UCSD-AML1 (cell line): ENCODE measurements at regions not wholly inside any gene's neighbourhood (a gene's known extent, or its start where the extent isn't known, plus 50 kb on each side); places are given as distances from the start of the nearest gene placed in this dataset.
A peak's percentile ranks its signal among the peaks of the same experiment; 100 is the strongest.

ENCODE experiments used
- DNase-seq: peaks from one replicate; lab custom pipeline; 2025; ENCODE audit not compliant: unreplicated experiment; lab: John Stamatoyannopoulos, UW

DNA sequence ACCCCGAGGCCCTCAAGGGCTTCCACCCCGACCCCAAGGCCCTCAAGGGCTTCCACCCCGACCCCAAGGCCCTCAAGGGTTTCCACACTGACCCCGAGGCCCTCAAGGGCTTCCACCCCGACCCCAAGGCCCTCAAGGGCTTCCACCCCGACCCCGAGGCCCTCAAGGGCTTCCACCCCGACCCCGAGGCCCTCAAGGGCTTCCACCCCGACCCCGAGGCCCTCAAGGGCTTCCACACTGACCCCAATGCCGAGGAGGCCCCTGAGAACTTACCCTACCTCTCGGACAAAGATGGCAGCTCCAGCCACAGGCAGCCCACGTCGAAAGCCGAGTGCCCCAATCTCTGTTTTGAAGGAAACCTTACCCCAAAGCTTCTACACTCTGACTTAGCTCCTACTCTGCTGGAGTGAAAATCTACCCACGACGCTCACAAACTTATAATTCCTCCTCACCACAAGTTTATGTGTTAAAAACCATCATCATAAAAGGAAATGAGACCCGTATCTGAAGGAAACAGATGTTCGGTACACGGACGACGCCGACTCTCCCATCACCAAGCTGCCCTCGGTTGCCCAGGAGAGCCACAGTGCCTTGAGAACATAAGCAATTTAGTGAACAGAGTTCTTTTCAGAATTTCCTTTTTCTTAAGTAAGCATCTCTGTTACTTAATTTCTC lies 61.2 kb upstream of the RPH3AL start:
- peak; percentile 76 for DNase-seq

GRCh38 chr17:413016-413350 lies 60.4 kb upstream of the RPH3AL start:
- peak; percentile 28 for DNase-seq

DNA sequence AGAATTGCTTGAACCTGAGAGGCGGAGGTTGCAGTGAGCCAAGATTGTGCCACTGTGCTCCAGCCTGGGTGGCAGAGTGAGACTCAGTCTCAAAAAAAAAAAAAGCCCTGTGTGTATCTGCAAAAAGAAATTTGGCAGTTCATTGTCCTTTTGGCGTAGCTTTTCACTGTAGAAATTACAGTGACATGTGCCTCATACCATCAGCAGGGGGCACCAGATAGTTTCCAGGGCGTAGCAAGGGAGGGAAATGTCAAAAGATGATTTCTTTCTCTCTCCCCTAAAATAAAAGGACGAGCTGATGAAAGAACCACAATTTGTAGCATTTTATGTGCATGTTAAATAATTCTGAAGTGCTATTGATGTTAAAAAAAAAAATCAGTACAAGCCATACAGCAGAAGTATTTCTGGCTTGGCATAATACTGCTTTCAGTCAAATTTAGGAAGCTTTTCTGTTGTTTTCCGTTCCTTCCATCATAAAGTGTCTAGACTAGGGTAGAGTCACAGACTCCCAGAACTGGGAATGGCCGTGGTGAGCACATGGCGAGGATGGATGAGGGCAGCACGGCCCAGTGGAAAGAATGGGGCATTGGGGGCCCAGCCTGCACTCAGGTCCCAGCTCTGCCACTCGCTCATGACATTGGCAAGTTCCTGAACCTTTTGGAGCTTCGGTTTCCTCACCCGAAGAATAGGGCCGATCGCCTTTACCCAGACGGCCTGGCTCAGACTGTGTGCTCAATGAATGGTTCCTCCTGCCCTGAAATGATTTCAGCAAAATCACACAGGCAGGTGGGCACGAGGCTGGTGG lies 59.8 kb upstream of the RPH3AL start:
- no peak for DNase-seq

DNA sequence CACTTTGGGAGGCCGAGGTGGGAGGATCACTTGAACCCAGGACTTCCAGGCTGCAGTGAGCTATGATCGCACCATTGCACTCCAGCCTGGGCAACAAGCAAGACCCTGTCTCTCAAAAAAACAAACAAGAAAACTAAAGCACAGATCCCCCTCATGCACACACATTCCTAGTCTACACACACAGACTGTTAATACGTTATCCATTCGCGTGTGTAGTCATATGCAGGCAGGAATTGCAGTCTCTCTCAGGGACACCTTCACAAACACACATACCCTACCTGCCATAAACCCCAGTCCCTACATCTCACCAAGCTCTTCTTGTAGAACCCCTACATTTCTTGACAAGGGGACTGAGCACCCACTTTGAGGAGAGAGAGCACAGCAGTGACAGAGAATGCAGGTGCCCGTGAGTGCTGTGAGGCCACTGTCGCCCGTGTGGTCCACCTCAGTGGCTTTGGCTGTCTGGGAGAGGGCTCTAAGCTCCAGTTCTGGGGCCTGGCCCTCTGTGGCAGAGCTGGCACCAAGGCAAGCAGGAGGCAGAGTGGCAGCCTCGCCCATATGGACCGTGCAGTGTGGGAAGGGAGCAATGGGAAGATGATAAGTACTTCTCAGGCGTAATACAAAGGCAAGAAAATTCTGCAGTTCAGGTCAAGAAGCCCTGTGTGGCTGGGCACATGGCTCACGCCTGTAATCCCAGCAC lies 59.0 kb upstream of the RPH3AL start:
- DNase-seq: no peak

DNA sequence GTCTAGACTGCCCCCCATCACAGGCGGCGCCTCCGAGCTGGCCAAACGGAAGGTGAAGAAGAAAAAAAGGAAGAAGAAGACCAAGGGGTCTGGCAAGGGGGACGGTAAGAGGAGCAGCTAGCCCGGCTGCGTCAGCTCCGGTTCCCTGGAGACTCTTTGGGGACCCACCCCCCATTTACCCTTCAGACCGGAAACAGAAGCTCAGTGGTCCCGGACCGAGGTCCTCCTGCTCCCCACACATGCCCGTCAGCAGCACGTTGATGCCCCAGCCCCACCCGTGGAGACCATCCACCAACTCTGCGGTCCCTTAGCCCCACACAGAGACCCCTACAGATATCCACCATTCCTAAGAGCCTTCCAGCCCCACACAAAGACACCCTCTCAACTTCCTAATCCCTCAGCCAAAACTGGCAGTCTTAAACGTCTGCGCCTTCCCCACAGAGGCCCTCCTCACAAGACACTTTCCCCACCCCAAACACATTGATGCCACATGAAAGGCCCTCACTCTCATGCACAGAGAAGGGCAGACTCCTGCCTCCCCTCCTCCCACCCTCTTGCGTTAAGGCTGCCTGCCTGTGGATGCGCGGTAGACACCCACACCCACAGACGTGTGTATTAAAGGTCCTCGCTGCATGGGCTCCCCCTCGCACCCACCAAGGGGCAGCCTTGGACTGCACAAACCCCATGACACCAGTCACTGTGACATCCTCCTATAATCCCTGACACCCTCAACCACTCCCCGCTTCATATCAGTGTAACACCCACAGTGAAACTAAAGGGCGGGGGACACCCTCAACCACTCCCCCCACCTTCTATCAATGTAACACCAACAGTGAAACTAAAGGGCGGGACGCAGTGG lies 58.2 kb upstream of the RPH3AL start:
- no peak for DNase-seq

- peak; percentile 98 for DNase-seq
These were observed 57.4 kb upstream of the RPH3AL start for GRCh38 chr17:409848-410542.

DNA sequence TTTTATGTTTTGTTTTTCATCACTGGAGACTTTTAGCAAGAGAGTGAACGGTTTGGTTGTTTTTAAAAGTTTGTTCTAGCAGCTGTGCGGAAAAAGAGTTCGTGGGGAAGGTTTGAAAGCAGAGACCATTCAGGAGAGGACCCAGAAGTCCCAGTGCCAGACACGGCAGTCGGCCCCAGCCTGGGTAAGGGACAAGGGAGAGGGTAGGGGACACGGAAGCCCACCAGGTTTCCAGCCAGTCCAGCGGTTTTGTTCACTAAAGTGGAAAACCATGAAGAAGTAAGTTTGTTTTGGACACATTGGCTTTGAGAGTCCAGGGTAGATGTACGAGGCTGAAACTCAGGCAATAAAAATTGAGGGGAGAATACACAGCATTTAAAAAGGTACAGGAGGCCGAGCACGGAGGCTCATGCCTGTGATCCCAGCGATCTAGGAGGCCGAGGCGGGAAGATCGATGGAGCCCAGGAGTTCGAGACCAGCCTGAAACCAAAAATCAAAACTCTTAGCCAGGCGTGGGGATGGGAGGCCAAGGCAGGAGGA lies 56.8 kb upstream of the RPH3AL start:
- no peak for DNase-seq

GRCh38 chr17:404703-405102 lies 52.1 kb upstream of the RPH3AL start:
- DNase-seq: no peak
